ENCODE measurements at regions not wholly inside any gene's neighbourhood (a gene's known extent, or its start where the extent isn't known, plus 50 kb on each side); places are given as distances from the start of the nearest gene placed in this dataset.

DNA sequence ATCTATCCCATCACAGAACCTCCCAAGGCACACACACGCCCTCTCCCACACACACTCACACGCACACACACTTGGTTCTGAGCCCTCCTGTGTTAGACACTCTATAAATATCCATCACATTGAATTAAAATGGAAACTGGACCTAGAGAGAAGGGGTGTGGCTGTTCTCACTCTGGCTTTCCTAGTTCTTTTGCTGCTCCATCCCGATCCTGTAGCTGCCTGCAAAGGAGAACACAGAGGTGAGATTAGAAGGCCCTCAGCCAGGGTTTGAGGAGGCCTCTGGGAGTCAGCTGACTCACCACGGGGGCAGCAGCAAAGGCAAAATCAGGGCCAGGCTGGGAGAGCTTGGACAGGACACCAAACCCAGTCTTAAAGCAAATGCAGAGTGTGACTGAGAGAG, 192.3 kb upstream of the CADM1 start:
- DNase-seq (ENCODE audit: low read depth in 2 of 2), result no peak

DNA sequence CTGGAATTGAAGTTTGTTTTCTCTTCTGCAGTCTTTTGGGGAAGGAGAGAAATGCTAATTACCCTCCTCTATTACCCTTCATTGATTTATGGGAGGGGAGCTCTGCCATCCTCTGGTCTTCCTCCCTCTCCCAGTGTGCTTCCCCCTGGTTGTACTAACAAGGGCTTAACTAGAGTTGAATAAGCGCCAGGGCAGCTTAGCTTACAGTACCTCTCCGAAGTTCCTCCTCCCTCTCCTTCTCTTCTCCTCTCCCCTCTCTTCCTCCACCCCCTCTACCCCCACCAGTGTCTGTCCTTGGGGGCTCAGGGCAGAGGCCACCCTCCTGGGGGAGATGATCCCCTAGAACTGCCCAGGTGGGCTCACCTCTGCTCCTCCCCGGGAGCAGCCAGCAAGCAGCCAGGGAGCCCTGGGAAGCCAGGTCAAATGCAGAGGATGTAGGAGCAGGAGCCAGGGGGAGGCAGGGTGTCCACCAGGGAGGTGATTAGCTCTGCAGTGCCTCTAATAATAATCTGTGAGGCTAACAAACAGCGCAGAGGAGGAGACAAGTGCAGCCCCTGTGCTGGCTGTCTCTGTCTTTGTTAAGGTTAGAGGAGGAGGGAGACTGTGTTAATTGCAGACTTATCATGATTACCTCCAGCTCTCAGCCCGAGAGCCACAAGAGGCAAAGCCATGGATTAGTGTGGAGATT, 191.6 kb upstream of the CADM1 start:
- no peak for DNase-seq (ENCODE audit: low read depth in 2 of 2)

DNA sequence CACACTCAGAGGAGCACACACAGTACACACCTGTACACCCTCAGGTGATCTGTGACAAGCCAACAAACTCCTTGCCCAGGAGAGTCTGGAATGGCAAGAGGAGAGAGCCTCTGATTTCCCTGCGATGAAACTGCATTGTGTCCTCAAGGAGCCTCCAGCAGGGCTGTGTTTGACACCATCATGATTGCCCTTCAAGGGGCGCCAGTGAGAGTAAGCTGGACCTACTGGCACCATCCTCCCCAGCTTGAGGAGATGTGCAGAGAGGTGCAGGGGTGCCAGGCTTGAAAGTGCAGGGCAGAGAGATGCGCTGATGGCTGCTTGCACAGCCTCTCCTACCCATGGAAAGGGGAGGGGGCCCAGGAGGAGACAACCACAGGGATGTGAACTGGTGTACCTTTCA, 188.8 kb upstream of the CADM1 start:
- no peak for DNase-seq (ENCODE audit: low read depth in 2 of 2)

DNA sequence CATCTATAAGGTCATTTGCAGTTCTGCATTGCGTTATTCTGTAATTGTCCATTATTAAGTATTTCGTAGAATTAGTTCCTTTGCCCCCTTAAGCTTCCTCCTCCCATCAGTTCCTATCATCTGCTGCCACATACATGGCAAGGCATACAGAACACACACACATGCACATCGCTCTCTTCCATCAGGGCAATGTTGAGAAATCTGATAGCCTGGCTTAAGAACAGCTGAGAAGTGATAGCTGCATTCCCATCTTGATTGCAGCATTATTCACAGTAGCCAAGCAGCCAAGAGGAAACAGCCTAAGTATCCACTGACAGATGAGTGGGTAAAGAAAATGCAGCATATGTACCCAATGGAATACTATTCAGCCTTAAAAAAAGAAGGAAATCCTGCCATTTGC, 186.8 kb upstream of the CADM1 start:
- DNase-seq (ENCODE audit: low read depth in 2 of 2), result no peak

DNA sequence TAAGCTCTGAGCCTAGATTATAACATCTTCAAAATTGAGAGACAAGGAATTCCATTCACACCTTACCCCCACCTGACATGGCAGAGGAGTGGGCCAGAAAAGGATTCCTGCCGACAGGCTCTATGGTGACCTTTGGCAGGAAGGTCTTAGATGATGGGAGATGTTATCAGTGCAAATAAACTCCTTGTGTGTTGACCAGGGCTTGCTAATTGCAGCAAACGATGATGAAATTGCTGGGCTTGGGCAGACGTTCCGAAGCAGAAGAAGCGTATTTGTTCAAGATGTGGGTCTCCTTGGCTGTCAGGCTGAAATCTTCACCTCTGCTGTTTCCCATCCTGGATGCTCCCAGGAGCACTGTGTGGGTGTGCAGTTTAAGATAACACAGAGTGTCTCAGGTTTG, 183.7 kb upstream of the CADM1 start:
- DNase-seq (ENCODE audit: low read depth in 2 of 2), result no peak

DNA sequence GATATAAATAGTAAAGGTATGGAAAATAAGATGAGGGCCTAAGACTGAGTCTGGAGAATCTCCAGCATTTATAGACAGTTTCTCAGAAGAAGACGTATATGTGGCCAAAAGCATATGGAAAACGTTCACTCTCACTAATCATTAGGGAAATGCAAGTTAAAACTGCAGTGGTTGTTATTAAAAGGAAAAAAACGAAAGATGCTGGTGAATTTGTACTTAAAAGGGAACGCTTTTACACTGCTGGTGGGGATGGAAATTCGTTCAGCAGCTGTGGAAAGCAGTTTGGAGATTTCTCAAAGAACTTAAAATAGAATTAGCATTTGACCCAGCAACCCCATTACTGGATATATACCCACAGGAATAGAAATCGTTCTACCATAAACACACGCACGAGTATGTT, 180.5 kb upstream of the CADM1 start:
- no peak for DNase-seq (ENCODE audit: low read depth in 2 of 2)

DNA sequence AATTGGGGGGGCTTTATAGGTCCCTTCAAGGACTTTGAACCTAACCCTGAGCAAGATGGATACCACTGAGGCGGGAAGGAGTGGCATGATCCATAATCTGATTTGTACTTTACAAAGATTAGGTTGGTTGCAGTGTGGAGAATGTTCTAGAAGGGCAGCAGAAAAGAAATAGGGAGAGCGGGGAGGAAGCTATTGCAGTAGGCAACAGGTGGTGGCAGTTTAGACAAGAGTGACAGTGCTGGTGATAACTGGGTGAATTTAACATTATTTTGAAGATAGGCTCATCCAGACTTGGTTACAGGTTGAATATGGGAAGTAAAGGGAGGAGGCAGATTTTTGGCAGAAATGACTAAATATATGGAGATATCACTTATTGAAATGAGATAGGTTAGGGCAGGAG, 179.9 kb upstream of the CADM1 start:
- DNase-seq (ENCODE audit: low read depth in 2 of 2), result no peak

DNA sequence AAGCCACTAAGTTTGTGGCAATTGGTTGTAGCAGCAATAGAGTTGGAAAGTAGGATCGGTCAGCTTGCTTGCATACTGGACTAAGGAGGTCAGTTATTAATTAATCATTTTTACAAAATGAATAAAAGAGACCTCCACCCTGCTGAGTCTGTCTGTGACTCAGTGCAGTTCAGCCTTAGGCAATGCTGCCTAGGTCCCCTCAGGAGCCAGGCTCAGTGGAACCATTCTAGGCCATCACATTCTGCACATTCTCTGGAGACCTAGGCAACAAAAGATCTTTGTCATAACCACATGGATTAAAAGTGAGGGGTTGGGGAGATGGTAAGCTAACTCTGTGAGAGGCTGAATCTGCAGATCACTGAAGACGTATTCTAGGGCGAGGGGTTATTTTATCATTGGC, 178.7 kb upstream of the CADM1 start:
- DNase-seq (ENCODE audit: low read depth in 2 of 2), result no peak

DNA sequence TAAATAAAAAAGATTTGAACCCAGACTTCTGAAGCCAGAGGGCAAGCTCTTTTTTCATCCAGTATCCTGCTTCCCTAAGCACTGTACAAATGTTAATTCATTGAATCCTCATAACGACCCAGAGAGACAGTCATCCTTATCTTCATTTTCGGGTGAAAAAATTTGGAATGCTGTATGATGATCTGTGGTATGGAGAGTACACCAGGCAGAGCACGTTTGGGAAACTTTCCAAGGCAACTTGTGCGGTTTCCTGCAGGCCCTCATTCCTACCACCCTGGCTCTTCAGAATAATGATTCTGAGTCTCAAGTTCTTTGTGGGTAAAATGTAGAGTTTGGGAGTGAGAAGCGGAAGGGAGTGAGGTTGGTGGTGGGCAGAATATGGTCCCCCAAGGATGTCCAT, 177.9 kb upstream of the CADM1 start:
- no peak for DNase-seq (ENCODE audit: low read depth in 2 of 2)

DNA sequence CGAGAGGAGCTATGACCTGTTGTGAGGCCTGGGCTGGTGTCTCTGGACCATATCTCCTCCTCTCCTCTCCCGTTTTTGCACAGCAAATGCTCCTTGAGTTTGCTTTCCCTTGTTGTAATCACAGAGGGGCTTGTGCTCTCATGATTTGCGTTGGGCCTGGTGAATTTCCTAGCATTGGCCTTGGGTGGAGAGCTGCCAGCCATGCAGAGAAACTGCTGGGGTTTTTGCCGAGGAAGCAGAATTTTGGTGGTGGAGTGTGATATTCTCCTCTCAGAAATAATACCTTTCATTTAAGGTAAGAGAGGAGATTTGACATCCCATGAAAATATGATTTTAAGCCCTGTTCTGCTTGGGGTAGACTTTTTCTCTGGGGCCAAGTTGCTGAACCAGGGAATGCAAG, 175.7 kb upstream of the CADM1 start:
- DNase-seq (ENCODE audit: low read depth in 2 of 2), result no peak

DNA sequence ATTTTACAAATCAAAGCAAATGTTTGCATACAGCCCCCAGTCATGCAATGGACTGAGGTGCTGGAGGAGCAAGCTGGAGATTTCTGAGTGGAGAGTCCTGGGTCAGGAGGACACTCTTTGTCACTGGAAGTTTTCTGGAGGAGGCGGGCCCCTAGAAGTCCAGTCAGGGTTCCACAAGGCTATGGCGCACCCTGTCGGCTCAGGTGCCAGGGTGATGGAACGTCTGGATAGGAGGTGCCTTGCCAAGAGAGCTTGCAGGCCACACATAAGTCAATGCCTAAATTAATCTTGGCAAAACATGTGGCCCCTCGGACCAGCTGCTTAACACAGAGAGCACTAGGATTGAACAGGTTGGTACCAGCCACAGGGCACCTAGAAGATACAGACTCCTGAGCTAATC, 174.7 kb upstream of the CADM1 start:
- DNase-seq (ENCODE audit: low read depth in 2 of 2), result no peak

DNA sequence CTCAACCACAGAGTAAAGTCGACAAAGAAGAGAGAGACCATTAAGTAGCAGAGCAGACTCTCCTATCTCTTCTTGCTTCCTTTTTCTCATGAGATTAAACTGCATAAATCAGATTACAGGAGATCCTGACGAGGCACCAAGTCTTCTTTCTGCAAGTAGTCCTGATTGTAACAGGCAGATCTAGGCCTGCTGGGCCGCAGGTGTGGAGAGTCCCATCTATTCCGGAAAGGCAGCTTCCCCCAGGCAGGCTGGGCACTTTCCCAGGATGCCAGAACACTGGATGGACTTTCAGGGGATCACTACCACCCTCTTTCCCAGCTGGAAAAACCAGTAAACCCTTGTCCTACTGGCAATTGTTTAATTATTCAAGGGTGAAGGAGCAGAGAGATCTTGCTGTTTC, 173.0 kb upstream of the CADM1 start:
- DNase-seq (ENCODE audit: low read depth in 2 of 2), result no peak

DNA sequence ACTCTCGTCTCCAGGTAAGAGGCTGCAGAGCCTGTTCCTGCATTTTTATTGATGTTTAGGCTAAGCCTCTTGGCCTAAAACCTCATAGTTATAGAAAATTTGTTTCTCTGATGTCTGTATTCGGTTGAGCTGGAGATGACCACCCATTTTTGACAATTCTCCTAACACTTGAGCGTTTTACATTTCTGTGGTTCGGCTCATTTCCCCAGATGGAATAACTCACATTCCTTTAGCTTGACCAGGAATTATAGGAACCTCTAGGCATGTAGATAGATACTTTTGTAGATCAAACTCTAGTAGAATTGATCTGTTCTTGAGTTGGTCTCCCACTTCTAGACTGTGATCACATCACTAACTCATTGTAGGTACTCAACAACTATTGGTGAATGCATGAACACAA, 172.6 kb upstream of the CADM1 start:
- no peak for DNase-seq (ENCODE audit: low read depth in 2 of 2)

DNA sequence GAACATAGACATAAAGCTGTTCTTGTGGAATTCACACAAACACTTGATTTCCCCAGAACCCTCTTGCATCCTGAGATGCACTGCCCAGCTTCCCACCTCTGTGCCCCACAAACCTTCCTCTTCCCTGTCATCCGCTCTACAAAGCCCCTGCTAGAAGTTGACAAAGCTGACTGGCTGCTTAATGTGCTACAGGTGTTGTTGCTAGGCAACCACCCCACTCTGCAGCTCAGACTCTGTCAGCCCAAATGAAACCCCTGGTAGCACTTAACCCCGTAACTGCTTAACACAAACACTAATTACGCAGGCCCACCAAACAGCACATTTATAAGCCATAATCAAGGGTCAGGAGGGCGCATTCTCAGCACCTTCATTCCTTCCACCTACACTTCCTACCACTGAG, 172.0 kb upstream of the CADM1 start:
- DNase-seq (ENCODE audit: low read depth in 2 of 2), result no peak

DNA sequence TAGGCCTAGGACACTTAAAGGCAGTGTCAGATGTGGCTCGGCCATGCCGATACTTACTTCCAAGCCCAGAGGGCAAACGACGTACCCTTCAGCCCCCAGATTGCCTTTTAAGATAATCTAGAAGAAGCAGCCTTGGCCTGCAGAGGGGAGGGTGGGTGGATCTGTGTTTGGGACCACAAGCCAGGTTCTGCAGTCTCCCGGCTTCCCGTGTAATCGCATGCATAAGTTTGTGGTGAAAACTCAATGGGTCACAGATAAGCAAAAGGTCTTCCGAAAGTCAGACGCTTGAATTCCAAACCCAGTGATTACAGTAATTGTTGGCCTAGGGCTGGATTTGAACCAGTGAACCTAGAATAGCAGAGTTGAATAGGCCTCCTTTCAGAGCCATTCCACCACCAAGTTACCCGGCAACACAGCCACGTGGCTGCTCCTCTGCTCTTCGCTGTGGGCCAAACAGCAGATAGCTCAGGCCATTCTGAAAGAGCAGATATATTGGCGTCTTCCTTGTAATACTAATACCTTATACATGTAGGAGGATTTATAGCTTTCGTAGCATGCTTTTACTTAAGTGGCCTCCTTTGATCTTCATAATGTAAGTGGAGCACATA, 170.8 kb upstream of the CADM1 start:
- DNase-seq (ENCODE audit: low read depth in 2 of 2), result no peak

DNA sequence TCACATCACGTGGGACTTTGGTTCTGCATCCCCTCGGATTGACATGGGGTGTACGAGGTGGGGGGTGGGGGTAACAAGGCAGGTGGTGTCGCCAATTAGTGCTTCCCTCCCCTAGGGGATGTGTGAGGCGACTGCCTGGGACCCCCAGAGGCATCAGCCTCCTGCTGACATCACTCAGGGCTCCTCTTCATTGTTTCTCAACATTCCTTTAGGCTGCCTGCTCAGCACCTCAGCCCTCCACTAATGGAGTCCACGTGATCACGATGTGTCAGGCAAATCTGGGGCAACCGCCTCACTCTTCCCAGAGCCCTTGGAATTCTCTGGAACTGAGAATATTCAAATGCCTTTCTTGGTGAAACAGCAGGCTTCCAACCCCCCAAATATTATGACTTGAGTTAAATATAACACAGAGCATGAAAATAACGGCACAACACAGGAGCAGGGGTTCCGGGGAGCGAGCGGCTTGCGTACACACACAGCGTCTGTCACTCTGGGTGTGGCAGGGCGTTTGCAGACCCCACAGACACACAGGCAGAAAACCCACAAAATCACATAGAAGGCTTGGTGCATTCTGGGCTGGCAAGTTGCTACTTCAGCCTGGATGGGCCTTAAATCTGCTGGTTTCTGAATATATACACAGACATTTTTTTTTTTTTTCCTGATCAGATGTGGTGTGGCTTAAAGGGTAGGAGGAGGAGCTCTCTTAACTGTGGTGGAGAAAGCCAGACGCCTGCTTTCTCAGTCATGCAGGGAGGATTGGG, 170.1 kb upstream of the CADM1 start:
- DNase-seq (ENCODE audit: low read depth in 2 of 2), result no peak

DNA sequence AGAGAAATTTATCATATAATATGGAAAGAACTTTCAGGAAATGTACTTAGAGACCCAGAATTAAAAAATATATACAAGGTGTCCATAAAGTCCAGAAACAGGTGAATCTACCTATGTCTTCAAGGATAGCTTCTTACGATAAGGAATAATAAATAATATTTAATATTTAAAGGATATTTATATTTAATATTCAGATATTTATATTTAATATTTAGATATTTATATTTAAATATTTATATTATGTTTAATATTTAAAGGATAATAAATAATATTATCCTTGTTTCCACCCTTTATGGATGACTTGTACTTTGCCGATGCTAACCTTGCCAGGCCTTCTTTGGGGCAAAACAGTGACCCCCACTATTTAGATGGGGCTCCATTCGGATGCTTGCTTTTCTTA, 169.5 kb upstream of the CADM1 start:
- DNase-seq (ENCODE audit: low read depth in 2 of 2), result no peak

DNA sequence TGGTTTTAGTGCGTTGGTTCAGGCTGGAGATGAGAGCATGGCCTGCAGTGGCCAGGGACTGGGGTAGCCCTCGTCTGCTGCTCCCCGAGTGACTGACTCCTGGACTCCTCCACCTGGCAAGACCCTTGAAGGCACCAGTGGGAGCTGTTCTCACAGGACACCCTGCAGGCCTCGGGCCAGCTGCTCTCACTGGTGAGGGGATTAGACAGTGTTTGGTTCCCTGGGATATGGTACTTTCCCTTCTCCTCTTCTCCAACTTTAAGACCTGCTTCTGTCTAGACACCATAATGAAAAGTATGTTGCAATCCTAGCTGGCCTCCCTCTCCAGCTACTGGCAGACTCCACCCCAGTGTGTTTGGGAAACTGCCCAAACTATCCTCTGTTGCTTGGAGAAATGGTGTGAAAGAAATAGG, 168.8 kb upstream of the CADM1 start:
- DNase-seq (ENCODE audit: low read depth in 2 of 2), result no peak

DNA sequence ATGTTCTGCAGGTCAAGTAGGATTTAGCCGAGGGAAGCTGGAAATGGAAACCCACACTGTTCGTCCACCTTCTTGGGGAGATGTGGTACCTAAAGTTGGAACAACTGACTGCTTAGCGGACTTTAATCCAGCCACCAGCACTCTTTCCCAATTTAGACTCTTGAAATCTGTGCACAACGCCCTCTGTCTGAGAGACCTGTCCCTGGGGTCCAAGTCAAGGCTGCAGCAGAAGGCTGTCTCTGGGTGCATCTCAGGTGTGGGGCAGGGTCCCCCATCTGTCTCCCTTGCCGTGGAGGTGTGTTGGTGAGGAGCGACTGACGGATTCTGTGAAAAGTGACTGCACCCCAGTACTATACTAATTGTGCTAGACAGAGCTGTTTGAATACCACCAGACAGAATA, 168.2 kb upstream of the CADM1 start:
- no peak for DNase-seq (ENCODE audit: low read depth in 2 of 2)

DNA sequence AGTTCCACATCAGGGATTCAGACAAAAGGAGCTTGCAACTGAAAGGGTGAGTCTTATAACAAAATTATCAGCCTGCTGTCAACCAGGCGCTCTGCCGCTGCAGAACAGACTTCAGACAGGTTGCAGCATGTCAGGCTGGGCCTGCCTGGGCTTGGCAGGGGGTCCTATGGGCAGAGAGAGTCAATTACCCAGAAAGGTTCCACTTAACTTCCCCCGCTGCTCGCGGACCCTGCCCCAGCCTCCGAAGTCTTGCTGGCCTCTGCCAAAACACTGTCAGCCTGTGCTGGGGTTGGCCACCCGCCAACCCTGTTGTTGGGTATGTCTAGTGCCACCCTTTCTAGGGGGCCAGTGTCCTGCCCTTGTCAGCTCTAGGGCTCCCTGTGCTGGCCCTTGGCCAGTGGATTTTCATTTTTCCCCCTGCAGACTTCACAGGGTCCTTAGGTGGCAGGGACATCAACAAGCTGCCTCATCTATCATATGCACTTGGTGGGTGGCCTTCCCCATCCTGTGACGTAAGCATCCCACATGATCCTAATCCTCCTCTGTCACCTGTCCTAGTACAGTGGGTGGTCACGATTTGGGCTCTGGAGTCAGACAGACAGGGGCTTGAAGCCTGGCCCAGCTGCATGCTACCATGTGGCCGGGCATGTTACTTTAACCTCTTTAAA, 166.5 kb upstream of the CADM1 start:
- no peak for DNase-seq (ENCODE audit: low read depth in 2 of 2)

DNA sequence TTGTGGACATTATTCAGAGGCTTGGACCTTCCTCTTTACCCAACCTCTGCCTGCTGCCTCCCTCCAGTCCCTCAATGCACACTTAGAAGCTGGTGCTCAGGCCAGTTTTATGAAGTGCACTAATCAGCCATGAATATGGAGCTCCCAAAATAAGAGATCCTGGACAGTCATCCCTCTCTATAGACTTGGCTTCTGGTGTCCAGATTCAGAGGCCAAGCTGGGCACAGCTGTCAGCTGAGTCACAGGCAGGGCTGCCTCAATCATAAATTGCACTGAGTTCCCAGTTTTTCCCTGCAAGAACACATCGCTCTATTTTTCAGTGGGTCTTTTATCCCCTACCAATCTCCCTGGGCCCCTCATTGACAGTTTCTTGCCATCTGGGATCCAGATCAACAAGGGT, 161.7 kb upstream of the CADM1 start:
- DNase-seq (ENCODE audit: low read depth in 2 of 2), result no peak

DNA sequence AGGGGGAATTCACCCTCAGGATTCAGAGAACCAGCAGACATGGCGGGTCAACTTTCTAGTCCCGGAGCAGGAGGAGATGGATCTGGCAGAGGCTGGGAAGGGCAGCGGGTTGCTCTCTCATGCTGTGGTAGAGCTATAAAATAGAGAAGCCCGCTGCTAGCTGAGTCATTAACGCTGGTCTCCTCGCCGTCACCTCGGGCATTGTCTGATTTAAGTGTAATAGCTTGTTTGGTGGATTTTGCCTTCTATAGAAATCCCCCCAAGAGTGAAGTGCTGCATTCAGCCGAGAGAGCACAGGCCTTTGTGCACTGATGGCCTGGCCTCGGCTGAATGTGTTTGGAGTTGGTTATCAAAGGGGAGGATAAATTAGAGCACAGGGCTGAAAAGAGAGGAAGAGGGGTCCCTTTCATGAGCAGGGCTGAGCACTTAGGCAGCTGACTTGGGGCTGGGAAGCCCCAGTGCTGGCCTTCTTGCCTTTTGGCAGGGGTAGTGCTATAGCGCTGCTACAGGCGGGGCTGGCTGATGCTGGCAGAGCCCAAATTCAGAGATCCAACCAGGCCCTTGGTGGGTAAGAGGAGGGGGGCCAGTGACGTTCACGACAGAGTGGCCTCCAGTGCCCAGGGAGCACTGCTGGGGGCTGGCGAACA, 161.1 kb upstream of the CADM1 start:
- DNase-seq (ENCODE audit: low read depth in 2 of 2), result no peak
